HG02763 (cell line): ENCODE measurements at regions not wholly inside any gene's neighbourhood (a gene's known extent, or its start where the extent isn't known, plus 50 kb on each side); places are given as distances from the start of the nearest gene placed in this dataset.
"Not testable (repeated sequence)": the region's sequence is repeated elsewhere in the genome, so short reads cannot be mapped to it uniquely, and the experiment has no call there.

ENCODE experiments used
- ATAC-seq: cut with Tn5 transposase; IDR thresholded peaks from one replicate; pipeline ENCODE4 v1.9.1; 2021; ENCODE audit warnings: mild to moderate bottlenecking, moderate library complexity; ENCODE audit not compliant: unreplicated experiment

- ATAC-seq = no peak
These were observed 1074.4 kb upstream of the GYPC start for GRCh38 chr2:125581557-125581956.

DNA sequence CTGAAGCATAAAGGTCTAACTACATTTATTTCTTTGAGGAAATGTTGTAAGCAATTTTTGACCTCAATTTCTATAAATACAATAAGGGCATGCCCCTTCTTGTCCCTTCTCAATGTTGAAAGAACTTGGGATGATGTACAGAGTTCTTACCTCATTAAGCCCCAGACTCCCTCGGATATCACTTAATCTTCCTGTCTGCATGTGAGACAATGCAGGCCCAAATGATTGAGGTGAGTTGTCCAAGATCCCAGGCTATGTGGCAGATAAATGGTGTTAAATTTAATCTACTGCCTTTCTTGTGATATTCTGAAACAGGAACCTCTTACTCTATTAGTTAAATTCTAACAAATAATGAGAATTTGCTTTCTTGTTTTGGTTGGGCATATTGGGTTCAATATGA is 1073.4 kb upstream of the GYPC start:
- ATAC-seq = no peak

GRCh38 chr2:125584732-125585131 is 1071.2 kb upstream of the GYPC start:
- ATAC-seq = no peak

DNA sequence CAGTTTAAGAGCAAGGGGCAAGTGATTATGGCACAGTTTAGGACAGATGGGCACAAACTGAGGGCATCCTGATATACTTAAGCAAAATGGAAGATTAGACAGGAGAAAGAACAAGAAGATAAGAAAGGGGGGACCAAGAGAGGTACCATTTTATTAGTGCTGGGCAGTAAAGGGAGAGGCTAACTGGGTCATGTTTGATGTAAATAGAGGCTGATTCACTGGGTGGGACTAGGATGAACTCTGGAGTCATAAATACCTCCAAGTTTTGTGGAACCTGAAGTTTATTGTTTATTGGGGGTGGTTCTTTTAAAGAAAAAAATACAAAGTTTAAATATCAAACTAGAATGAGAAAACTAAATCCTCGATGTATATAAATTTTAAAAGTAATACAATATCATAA is 1067.2 kb upstream of the GYPC start:
- no peak for ATAC-seq

- ATAC-seq = no peak
These were observed 1064.0 kb upstream of the GYPC start for GRCh38 chr2:125591954-125592353.

DNA sequence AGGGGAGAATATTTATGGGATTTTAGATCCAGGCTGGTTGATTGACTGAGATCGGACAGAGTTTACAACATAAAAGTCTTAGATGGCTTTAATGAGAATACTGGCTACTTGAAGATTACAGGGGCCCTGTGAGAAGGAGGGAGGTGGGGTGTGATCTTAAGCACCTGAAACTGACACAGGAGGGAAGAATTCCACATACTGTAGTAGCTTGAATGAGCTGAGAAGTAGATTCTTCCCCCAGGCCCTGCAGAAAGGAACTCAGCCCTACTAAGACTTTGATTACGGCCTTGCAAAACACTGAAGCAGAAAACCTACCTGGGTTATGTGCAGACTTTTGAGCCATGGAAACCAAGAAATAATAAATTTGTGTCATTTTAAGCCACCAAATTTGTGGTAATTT is 1062.9 kb upstream of the GYPC start:
- ATAC-seq = no peak

GRCh38 chr2:125596612-125597011 is 1059.3 kb upstream of the GYPC start:
- no peak for ATAC-seq

DNA sequence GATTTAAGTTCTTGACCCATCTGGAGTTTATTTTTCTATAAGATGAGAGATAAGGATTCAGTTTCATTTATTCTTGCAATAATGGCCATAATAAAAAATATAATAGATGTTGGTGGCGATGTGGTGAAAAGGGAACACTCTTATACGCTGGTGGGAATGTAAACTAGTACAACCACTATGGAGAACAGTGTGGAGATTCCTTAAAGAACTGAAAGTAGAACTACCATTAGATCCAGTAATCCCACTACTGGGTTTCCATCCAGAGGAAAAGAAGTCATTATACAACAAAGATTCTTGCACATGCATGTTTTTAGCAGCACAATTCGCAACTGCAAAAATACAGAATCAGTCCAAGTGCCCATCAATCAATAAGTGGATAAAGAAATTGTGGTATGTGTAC is 1040.5 kb upstream of the GYPC start:
- no peak for ATAC-seq

DNA sequence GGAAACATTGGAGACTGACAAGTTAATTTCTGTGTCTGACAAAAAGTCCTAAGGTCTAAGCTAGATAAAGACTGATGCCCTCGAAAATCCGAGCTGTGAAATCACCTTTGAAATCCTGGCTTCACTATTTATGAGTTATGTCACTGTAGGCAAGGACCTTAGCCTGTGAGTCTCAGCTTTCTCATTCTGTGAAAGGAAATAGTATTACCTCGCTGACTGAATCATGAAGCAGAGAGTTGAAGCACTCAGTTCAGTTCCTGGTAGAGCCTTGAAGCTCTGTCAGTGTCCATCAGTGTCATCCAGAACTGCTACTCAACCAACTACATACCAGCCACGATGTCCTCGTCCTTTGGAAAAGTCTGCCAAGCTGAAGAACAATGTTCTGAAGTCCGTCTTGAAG is 1025.6 kb upstream of the GYPC start:
- no peak for ATAC-seq

DNA sequence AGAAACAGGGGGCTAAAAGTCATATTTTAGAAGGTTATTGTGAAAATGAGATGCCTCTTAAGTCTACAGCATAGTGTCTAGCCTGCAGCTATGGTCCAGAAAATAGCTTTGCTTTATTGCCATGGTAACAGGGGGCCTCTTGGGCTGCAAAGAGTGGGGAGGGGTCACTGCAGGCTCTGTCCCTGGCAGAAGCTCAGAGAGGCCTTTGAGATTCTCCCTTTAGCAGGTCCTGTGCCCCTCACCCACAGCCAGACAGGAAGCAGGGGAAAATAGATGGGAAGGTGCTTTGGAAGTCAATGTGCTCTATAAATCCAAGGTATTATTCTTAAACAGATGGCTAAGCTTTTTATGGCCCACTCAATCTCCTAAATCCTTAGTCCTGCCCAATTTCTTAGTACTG is 1021.3 kb upstream of the GYPC start:
- no peak for ATAC-seq

DNA sequence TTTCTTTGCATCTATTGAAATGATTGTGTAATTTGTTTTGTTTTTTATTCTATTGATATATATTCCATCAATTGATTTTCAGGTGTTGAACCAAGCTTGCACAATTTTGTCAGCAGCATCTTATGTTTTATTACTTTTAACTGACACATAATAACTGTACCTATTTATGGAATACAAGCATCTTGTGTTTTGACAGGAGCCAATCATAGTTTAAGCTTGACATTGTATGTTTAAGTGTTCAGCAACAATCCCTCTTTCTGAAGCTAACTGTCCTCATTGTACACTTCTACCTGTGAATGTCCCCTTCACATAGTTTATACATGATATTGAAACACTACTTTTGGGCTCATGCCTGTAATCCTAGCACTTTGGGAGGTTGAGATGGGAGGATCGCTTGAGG is 1017.6 kb upstream of the GYPC start:
- ATAC-seq = no peak

DNA sequence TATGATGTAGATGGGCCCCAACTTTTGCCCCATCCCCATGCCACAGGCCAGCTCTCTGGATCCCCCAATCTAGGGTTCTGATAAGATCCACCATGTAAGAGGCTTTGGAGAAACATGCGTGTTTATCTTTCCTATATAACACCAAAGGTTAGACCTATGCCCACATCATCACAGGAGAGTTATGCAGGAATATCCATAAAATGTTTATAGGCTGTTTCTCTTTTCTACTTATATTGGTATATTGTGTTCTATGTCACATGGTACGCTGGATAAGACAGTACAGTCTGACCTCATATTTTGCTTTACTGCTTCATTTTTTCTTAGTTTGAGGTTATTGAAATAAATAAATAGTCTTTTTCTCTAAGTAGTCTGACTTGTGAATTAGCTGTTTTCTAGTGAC is 1013.9 kb upstream of the GYPC start:
- ATAC-seq = no peak

DNA sequence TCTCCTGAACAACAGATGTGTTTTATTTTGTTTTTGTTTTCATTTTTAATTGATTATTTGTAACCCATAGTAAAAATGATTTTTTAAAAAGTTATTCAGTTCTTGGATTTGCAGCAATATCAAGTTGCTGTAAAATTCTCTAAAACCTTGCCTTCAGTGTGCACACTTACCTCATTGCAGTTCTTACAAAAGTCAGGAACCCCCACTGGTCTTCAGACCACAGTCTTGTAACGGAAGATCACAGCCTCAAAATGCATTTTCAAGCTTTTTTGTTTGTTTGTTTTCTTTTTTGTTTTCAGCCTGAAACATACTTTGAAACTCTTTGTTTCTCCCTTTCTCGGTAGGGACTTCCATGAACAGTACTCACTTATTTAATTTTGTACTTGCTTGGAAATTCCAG is 1012.8 kb upstream of the GYPC start:
- ATAC-seq = no peak

DNA sequence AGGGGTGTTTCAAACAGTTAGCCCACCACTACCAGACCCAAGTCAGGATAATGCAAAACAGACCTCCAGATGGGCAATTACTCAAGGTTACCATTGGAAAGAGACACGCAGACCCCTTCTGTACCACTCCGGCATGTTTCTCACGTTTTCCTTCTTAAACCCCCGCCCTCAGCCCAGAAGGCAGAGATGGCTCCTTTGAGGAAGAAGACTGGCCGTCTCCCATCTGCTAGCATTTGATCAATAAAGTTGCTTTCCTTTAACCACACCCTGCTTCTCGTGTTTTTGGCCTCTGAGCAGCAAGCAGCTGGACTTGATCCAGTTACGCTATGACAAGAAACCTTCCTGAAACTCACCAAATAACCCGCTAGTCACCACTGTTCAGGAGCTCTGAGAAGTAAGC is 1012.4 kb upstream of the GYPC start:
- no peak for ATAC-seq

DNA sequence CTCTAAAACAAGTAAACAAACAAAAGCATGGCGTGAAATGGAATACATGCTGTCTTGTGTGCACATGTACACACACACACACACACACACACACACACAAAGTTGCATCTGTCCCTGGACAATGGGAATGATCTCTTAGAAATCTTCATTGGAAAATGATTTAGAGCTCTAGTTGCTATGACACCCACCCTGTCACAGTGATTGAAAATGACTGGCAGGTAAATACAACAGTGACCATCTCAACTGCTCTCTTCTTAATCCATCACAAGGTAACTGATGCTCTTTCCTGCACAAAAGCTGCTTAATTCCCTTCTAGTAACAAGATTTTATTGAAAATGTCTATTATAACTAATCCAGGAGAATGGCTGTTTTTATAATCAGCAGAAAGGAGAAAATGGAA is 1011.7 kb upstream of the GYPC start:
- no peak for ATAC-seq

DNA sequence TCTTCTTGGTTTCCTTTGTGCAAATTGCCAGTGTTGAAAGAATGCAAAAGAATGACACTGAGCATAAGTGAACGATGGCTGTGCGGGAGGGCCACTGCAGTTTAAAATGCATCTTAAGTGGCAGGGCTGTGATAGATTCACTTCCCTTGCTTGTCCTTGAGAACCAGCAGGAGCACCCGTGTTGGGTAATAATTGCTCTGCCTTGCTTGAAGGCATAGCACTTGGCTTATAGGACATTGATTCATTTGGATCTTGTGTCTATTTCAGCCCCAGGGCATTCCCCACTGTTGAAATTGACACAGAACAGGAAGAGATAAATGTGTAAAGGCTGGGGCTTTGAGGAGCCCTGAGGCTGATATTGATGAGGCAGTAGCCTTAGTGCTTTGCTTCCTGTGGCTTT is 1003.7 kb upstream of the GYPC start:
- no peak for ATAC-seq

DNA sequence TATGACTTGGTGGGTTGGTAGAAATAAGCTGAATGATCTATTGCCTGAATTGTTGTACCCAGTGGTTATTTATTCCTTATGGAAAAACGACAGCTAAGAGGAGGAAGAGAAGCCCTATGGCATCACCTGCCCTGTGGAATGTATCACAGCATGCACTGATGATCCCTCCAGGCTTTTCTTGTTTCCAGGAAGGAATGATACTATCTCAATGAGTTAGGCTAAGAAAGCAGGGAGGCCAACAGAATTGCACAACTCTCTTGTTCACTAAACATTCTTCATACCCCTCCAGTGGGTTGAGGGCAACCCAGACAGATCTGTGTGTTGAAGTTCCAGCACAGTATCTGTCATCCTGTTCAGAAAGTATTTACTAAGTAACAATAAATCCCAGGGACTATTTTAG is 1001.7 kb upstream of the GYPC start:
- no peak for ATAC-seq

GRCh38 chr2:125656190-125656589 is 999.8 kb upstream of the GYPC start:
- no peak for ATAC-seq

DNA sequence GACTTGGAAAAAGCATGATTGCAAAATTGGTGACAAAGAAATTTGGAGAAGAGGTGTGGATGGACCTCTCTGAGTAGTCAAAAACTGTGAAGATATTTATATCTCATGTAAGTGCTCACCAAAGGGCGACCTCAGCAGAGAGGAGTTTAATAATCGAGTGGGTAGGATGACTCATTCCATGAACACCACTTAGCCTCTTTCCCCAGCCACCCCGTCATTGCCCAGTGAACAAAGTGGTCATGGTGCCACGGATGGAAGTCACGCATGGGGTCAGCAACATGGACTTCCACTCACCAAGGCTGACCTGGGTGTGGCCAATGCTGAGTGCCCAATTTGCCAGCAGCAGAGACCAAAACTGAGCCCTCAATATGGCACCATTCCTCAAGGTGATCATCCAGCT is 997.4 kb upstream of the GYPC start:
- ATAC-seq = no peak

GRCh38 chr2:125660369-125660768 is 995.6 kb upstream of the GYPC start:
- not testable (repeated sequence) for ATAC-seq

DNA sequence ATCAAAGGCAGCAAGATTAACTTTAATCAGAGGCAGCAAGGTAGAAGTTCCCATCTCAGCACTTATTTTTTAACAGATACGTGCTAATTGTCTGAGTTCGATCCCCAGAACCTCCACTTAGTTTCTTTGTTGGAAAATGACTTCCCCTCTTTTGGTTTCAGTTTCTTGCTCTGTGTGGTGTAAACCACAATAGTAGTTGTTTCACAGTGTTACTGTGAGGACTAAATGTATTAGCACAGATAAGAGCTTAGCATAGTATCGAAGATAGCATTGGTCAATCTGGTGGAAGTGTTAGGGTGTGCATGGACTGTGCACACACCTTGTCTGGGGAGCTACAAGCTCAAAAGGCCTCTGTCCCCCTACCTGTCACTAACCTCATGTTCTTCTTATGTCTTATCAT is 988.3 kb upstream of the GYPC start:
- ATAC-seq = no peak

GRCh38 chr2:125679903-125680302 is 976.1 kb upstream of the GYPC start:
- no peak for ATAC-seq

- no peak for ATAC-seq
These were observed 975.1 kb upstream of the GYPC start for GRCh38 chr2:125680809-125681208.

GRCh38 chr2:125681576-125681975 is 974.4 kb upstream of the GYPC start:
- ATAC-seq = no peak
